IPS-NIHi7 (cell line): ENCODE measurements at regions not wholly inside any gene's neighbourhood (a gene's known extent, or its start where the extent isn't known, plus 50 kb on each side); places are given as distances from the start of the nearest gene placed in this dataset.
A peak's percentile ranks its signal among the peaks of the same experiment; 100 is the strongest.

ENCODE experiments used
- DNase-seq: peaks from one replicate; pipeline ENCODE4 v3.0.0; 2012; ENCODE audit warnings: mixed read lengths; ENCODE audit errors: extremely low spot score

GRCh38 chr12:107277855-107278254 is 184.5 kb upstream of the CRY1 start:
- no peak for DNase-seq

- DNase-seq: no peak
These were observed 189.3 kb upstream of the CRY1 start for GRCh38 chr12:107282628-107283027.

GRCh38 chr12:107283652-107284051 is 190.3 kb upstream of the CRY1 start:
- DNase-seq: no peak

GRCh38 chr12:107284692-107285091 is 191.3 kb upstream of the CRY1 start:
- no peak for DNase-seq

GRCh38 chr12:107287436-107288413 is 194.4 kb upstream of the CRY1 start:
- DNase-seq: no peak

- DNase-seq: no peak
These were observed 195.2 kb upstream of the CRY1 start for GRCh38 chr12:107288414-107289127.

GRCh38 chr12:107291018-107291417 is 197.7 kb upstream of the CRY1 start:
- DNase-seq: no peak

- DNase-seq: no peak
These were observed 203.3 kb upstream of the CRY1 start for GRCh38 chr12:107296681-107297089.

- DNase-seq: no peak
These were observed 209.4 kb upstream of the CRY1 start for GRCh38 chr12:107302649-107303341.

- DNase-seq: no peak
These were observed 211.5 kb upstream of the CRY1 start for GRCh38 chr12:107304588-107305532.

- DNase-seq: no peak
These were observed 212.9 kb upstream of the CRY1 start for GRCh38 chr12:107306141-107306659.

- no peak for DNase-seq
These were observed 215.0 kb upstream of the CRY1 start for GRCh38 chr12:107308310-107308709.

GRCh38 chr12:107309020-107309419 is 215.7 kb upstream of the CRY1 start:
- DNase-seq: no peak

GRCh38 chr12:107310621-107311020 is 217.3 kb upstream of the CRY1 start:
- no peak for DNase-seq

- no peak for DNase-seq
These were observed 218.3 kb upstream of the CRY1 start for GRCh38 chr12:107311682-107312081.

GRCh38 chr12:107317751-107318555 is 224.6 kb upstream of the CRY1 start:
- peak; percentile 95 for DNase-seq

- no peak for DNase-seq
These were observed 225.1 kb upstream of the CRY1 start for GRCh38 chr12:107318556-107318805.

GRCh38 chr12:107318806-107319532 is 225.6 kb upstream of the CRY1 start:
- peak; percentile 23 for DNase-seq

GRCh38 chr12:107319533-107320032 is 226.2 kb upstream of the CRY1 start:
- peak; percentile 26 for DNase-seq
